ENCODE measurements at regions not wholly inside any gene's neighbourhood (a gene's known extent, or its start where the extent isn't known, plus 50 kb on each side); places are given as distances from the start of the nearest gene placed in this dataset.

- no peaks in the 10 kb centered on the region for H3K9me3 ChIP-seq (ENCODE audit: control insufficient read depth, insufficient read depth, low read length)
- H3K9me2 ChIP-seq (replicated peaks; ENCODE audit: control insufficient read depth, low read length) = no peaks in the 10 kb centered on the region
- no peak overlapping the region for H3K27ac ChIP-seq (ENCODE audit: low read depth, low read length)
- no peak overlapping the region for H3K4me2 ChIP-seq (ENCODE audit: low read length)
- no peaks in the 10 kb centered on the region for H4K20me1 ChIP-seq (ENCODE audit: control insufficient read depth, insufficient read depth, low read depth, low read length)
- no peaks in the 10 kb centered on the region for H3F3A ChIP-seq (ENCODE audit: control insufficient read depth, insufficient read depth)
- TF ChIP-seq EZH2phosphoT487 (IDR thresholded peaks at IDR 0.05; ENCODE audit: borderline replicate concordance, low read length) = no peak
- no peak for TF ChIP-seq CTCF (IDR thresholded peaks at IDR 0.05; ENCODE audit: low read depth, low read length, poor library complexity, severe bottlenecking)
- no peaks in the 10 kb centered on the region for H3K36me3 ChIP-seq (ENCODE audit: control insufficient read depth, low read length)
- H3K4me1 ChIP-seq (ENCODE audit: control insufficient read depth, low read length) = no peaks in the 10 kb centered on the region
- no peaks in the 10 kb centered on the region for H3K79me2 ChIP-seq (ENCODE audit: control insufficient read depth, low read length)
- no peak overlapping the region for H3K4me3 ChIP-seq (ENCODE audit: low read length)
- H3K27me3 ChIP-seq (ENCODE audit: control insufficient read depth, low read length) = no peaks in the 10 kb centered on the region
These were observed 902.1 kb upstream of the SEMA6D start for GRCh38 chr15:46815240-46815639.

DNA sequence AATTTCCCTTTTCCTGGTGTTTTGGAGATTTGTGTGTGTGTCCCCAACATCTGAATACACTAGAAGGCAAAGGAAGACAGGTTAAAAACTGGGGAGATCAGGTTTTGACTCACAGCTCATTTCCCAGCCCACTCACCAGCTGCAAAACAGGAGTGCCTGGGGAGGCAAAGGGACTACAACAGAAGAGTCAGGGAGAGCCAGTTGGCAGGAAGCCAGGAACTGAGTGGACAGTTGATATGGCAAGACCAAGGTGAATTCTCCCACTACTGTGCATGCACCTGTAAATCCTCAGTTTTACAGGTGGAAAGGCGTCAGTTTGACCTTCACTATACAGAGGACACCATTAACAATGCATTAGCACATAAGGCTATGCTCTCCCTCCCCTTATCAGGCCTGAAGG lies 901.5 kb upstream of the SEMA6D start:
- Histone ChIP-seq H3F3A (ENCODE audit: control insufficient read depth, insufficient read depth) (no peaks in the 10 kb centered on the region), H3K79me2 (ENCODE audit: control insufficient read depth, low read length) (no peaks in the 10 kb centered on the region), H3K9me3 (ENCODE audit: control insufficient read depth, insufficient read depth, low read length) (no peaks in the 10 kb centered on the region), H3K4me2 (ENCODE audit: low read length) (no peak overlapping the region), H3K4me1 (ENCODE audit: control insufficient read depth, low read length) (no peaks in the 10 kb centered on the region), H3K27me3 (ENCODE audit: control insufficient read depth, low read length) (no peaks in the 10 kb centered on the region), H4K20me1 (ENCODE audit: control insufficient read depth, insufficient read depth, low read depth, low read length) (no peaks in the 10 kb centered on the region), H3K36me3 (ENCODE audit: control insufficient read depth, low read length) (no peaks in the 10 kb centered on the region), H3K4me3 (ENCODE audit: low read length) (no peak overlapping the region), H3K27ac (ENCODE audit: low read depth, low read length) (no peak overlapping the region), H3K9me2 (replicated peaks; ENCODE audit: control insufficient read depth, low read length) (no peaks in the 10 kb centered on the region)
- no peak for TF ChIP-seq CTCF (IDR thresholded peaks at IDR 0.05; ENCODE audit: low read depth, low read length, poor library complexity, severe bottlenecking)
- no peak for TF ChIP-seq EZH2phosphoT487 (IDR thresholded peaks at IDR 0.05; ENCODE audit: borderline replicate concordance, low read length)

DNA sequence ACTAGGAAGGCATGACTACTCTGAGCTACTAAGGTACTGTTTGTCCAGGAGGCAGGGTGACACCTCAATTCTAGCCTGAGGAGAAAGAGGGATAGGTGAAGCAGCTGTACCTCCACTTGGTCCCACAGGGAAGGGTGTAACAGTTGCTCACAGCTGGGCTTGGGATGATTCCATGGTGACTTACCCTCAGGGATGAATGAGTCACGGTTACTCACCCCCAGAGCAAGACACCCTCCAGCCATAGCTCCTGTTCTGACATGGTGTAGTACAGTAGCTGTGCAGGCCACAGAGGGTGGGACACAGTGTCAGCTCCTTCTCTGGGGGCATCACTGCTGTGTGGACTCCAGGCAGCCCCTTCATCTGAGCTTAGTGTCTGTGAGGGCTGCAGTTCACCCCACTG lies 868.6 kb upstream of the SEMA6D start:
- TF ChIP-seq CTCF (IDR thresholded peaks at IDR 0.05; ENCODE audit: low read depth, low read length, poor library complexity, severe bottlenecking) (no peak), EZH2phosphoT487 (IDR thresholded peaks at IDR 0.05; ENCODE audit: borderline replicate concordance, low read length) (no peak)
- Histone ChIP-seq H4K20me1 (ENCODE audit: control insufficient read depth, insufficient read depth, low read depth, low read length) (no peaks in the 10 kb centered on the region), H3F3A (ENCODE audit: control insufficient read depth, insufficient read depth) (no peaks in the 10 kb centered on the region), H3K4me1 (ENCODE audit: control insufficient read depth, low read length) (no peaks in the 10 kb centered on the region), H3K9me3 (ENCODE audit: control insufficient read depth, insufficient read depth, low read length) (peaks cover 7% of the 10 kb centered on the region; the same call in 1 of the 2 replicates), H3K36me3 (ENCODE audit: control insufficient read depth, low read length) (no peaks in the 10 kb centered on the region), H3K79me2 (ENCODE audit: control insufficient read depth, low read length) (no peaks in the 10 kb centered on the region), H3K9me2 (replicated peaks; ENCODE audit: control insufficient read depth, low read length) (no peaks in the 10 kb centered on the region), H3K27ac (ENCODE audit: low read depth, low read length) (no peak overlapping the region), H3K4me2 (ENCODE audit: low read length) (no peak overlapping the region), H3K27me3 (ENCODE audit: control insufficient read depth, low read length) (no peaks in the 10 kb centered on the region), H3K4me3 (ENCODE audit: low read length) (no peak overlapping the region)

DNA sequence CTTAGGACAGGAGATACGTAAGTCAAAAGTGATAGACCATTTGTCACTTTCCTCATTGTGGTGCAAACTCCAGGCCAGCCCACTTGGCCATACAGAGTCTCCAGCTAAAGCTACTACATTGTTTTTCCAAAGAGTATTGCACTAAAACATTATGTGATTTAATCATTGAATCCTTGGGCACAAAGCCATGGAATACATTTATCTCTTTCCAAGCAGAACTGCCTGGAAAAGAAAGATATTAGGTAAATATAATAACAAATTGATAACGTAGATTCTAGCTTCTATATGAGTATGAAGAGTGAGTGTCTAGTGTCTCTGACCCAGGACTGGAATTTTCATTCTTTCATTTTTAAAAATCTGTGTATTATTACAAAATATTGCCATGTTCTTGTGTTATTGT lies 863.7 kb upstream of the SEMA6D start:
- Histone ChIP-seq H3K4me3 (ENCODE audit: low read length) (no peak overlapping the region), H3K9me2 (replicated peaks; ENCODE audit: control insufficient read depth, low read length) (no peaks in the 10 kb centered on the region), H3F3A (ENCODE audit: control insufficient read depth, insufficient read depth) (no peaks in the 10 kb centered on the region), H3K9me3 (ENCODE audit: control insufficient read depth, insufficient read depth, low read length) (peaks cover 7% of the 10 kb centered on the region; the same call in 1 of the 2 replicates), H3K27me3 (ENCODE audit: control insufficient read depth, low read length) (no peaks in the 10 kb centered on the region), H3K36me3 (ENCODE audit: control insufficient read depth, low read length) (no peaks in the 10 kb centered on the region), H4K20me1 (ENCODE audit: control insufficient read depth, insufficient read depth, low read depth, low read length) (no peaks in the 10 kb centered on the region), H3K4me1 (ENCODE audit: control insufficient read depth, low read length) (no peaks in the 10 kb centered on the region), H3K4me2 (ENCODE audit: low read length) (no peak overlapping the region), H3K27ac (ENCODE audit: low read depth, low read length) (no peak overlapping the region), H3K79me2 (ENCODE audit: control insufficient read depth, low read length) (no peaks in the 10 kb centered on the region)
- no peak for TF ChIP-seq CTCF (IDR thresholded peaks at IDR 0.05; ENCODE audit: low read depth, low read length, poor library complexity, severe bottlenecking)
- TF ChIP-seq EZH2phosphoT487 (IDR thresholded peaks at IDR 0.05; ENCODE audit: borderline replicate concordance, low read length) = no peak
